MG63 (cell line): ENCODE measurements at regions not wholly inside any gene's neighbourhood (a gene's known extent, or its start where the extent isn't known, plus 50 kb on each side); places are given as distances from the start of the nearest gene placed in this dataset.
A peak's percentile ranks its signal among the peaks of the same experiment; 100 is the strongest.

Experiments
- DNase-seq: peaks from one replicate; pipeline ENCODE4 v3.0.0-alpha.2; 2020
- H3K27me3 ChIP-seq: fragments of 250-450 bp; sonication (Bioruptor Pico); 2 replicates; pipeline ENCODE4 v1.5.1; 2020; ENCODE audit warnings: mild to moderate bottlenecking, moderate library complexity
- H3K36me3 ChIP-seq: fragments of 250-450 bp; sonication (Bioruptor Pico); 2 replicates; pipeline ENCODE4 v1.5.1; 2020; ENCODE audit warnings: mild to moderate bottlenecking, moderate library complexity
- H3K4me3 ChIP-seq: fragments of 250-450 bp; sonication (Bioruptor Pico); 2 replicates; pipeline ENCODE4 v1.5.1; 2020; ENCODE audit warnings: mild to moderate bottlenecking, moderate library complexity
- H3K9me3 ChIP-seq: fragments of 250-450 bp; sonication (Bioruptor Pico); 2 replicates; pipeline ENCODE4 v1.5.1; 2020; ENCODE audit warnings: mild to moderate bottlenecking, moderate library complexity

DNA sequence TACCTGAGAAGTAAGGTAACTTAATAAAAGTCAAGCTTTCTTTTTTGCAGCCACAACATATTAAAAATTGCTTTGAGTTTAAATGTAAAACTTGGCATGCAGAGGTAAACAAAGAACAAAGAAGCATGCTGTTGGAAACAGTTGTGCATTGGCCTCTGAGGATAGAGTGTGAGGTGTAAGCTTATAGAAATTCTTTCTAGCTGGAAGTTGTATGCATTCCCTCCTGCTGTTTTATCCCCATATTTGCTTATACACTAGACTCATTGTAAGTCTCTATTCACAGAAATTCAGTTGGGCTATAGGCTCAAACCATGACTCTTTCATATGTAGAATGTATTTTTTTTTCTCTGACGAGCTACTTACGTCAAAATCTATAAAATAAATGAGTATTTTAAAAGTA, 316.3 kb downstream of the SLC6A15 start:
- no peaks in the 10 kb centered on the region for H3K9me3 ChIP-seq
- H3K4me3 ChIP-seq = no peak overlapping the region
- no peaks in the 10 kb centered on the region for H3K27me3 ChIP-seq
- no peak for DNase-seq
- H3K36me3 ChIP-seq = no peaks in the 10 kb centered on the region

DNA sequence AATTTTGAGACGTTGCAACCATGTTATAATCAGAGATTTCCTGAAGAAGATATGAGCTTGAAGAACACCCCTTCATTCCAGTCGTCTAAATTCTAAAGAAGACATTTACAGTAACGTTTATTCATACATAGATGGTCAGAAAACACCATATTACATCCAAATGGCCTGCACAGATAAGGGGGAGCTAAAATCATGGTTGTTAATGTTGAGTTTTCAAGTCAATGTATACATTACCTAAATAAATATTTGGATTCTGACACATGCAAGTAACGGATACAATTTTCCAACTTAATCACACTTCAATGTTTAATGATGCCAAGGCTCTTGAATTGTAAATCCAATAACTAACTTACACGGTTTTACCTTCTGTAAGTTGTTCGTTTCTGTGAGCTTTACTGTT, 318.4 kb downstream of the SLC6A15 start:
- Histone ChIP-seq H3K4me3 (no peak overlapping the region), H3K36me3 (no peaks in the 10 kb centered on the region), H3K27me3 (no peaks in the 10 kb centered on the region)

DNA sequence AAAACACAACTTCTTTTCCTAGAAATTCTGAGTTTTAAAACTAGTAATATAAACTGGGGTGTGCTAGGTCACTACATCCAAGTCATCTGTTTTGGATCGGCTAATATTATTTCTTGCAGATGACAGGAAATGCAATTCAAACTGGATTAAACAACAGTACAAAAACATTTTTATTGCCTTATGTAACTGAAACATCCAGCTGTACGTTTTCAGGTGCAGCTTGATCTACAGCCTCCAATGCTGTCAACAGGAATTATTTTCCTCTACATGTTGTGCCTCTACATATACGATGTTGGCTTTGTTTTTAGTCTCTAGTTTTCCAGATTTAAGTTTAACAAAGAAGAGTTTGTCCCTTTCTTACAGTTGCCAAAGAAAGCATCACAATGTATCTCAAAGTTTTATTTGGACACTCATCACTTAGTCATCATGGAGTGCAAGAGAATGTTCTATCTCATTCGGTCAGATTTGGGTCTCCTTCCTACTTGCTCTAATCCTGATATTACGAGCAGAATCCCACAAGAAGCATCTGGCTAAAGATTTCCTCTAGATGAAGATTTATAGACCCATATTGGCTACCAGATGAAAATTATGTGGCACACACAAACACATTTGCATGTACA, 326.7 kb downstream of the SLC6A15 start:
- Histone ChIP-seq H3K4me3 (no peak overlapping the region), H3K36me3 (no peaks in the 10 kb centered on the region), H3K27me3 (no peaks in the 10 kb centered on the region), H3K9me3 (no peaks in the 10 kb centered on the region; the same call in 1 of the 2 replicates)
- DNase-seq = no peak

More for the DNA sequence above, 318.4 kb downstream of the SLC6A15 start:
- H3K9me3 ChIP-seq = no peaks in the 10 kb centered on the region; the same call in 1 of the 2 replicates
- DNase-seq = no peak

DNA sequence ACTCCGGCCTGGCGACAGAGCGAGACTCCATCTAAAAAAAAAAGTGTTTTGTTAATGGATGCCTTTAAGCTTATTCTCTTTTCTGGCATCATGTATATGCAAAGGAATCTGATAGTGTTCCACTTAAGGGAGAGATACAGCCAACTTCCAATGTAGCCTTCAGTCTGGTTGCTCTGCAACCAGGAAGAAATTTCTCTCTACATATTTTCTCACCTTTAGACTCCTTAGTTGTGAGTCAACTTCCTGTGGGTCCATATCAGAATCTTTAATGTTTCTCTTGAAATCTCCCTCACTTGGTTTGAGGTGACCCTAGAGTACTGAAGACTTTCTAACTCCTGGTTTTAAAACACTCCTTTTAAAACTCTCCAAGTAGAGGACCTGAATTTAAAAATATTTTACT, 340.4 kb downstream of the SLC6A15 start:
- Histone ChIP-seq H3K36me3 (no peaks in the 10 kb centered on the region), H3K9me3 (no peaks in the 10 kb centered on the region), H3K4me3 (no peak overlapping the region), H3K27me3 (no peaks in the 10 kb centered on the region)
- DNase-seq = no peak

DNA sequence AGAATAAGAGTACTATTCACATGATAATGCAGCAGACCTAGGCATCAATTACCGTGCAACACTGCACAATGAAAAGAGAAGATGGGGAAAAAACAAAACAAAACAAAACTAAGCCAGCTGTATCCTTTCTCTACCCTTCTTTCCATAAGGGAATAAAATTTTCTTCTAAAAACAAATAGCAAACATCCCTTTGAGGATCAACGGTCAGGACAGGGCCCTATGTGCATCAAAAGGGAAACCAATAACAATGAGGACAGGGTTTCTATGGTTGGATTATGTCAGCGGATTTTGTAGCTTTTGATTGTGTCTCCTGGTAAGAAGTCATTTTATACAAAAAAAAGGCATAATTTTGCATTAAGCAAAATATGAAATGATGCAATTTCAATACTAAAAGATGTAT, 350.3 kb downstream of the SLC6A15 start:
- no peak for DNase-seq
- H3K4me3 ChIP-seq = no peak overlapping the region
- H3K27me3 ChIP-seq = no peaks in the 10 kb centered on the region
- no peaks in the 10 kb centered on the region for H3K36me3 ChIP-seq
- H3K9me3 ChIP-seq = no peaks in the 10 kb centered on the region

DNA sequence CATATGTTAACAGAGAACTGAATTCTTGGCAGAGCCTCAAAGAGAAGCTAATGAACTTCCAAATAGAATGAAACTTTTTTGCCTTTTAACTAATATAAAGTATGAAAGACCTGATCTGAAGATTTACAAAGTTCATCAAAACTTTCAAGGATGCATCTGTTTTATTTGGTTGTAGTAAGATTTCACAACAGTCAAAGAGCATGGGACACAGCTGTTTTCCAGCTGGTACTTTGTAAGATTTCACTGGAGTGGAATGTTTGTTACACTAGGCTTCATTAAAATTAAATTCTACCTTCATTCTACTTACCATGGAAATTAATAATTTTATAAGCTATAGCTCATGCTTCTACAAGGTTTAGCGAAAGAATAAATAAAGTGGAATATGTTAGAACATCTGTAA, 351.2 kb downstream of the SLC6A15 start:
- Histone ChIP-seq H3K27me3 (no peaks in the 10 kb centered on the region), H3K4me3 (no peak overlapping the region), H3K9me3 (no peaks in the 10 kb centered on the region), H3K36me3 (no peaks in the 10 kb centered on the region)
- DNase-seq = no peak

DNA sequence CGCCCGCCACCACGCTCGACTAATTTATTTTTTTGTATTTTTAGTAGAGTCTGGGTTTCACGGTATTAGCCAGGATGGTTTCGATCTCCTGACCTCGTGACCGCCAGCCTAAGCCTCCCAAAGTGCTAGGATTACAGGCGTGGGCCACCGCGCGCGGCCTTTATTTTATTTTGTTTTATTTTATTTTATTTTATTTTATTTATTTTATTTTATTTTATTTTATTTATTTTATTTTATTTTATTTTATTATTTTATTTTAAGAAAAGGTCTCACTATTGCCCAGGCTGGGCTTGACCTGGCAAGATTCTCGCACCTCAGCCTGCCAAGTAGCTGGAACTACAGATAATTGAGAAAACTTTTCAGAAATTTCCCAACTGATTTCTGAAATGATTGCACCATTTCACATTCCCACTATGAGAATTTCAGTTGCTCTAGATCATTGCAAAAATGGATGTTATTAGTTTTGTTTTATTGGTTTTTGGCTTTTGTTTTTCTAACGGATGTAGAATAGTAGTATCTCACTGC, 358.3 kb downstream of the SLC6A15 start:
- H3K9me3 ChIP-seq = no peaks in the 10 kb centered on the region
- no peaks in the 10 kb centered on the region for H3K36me3 ChIP-seq
- H3K27me3 ChIP-seq = no peaks in the 10 kb centered on the region
- H3K4me3 ChIP-seq = no peak overlapping the region
- DNase-seq = no peak

DNA sequence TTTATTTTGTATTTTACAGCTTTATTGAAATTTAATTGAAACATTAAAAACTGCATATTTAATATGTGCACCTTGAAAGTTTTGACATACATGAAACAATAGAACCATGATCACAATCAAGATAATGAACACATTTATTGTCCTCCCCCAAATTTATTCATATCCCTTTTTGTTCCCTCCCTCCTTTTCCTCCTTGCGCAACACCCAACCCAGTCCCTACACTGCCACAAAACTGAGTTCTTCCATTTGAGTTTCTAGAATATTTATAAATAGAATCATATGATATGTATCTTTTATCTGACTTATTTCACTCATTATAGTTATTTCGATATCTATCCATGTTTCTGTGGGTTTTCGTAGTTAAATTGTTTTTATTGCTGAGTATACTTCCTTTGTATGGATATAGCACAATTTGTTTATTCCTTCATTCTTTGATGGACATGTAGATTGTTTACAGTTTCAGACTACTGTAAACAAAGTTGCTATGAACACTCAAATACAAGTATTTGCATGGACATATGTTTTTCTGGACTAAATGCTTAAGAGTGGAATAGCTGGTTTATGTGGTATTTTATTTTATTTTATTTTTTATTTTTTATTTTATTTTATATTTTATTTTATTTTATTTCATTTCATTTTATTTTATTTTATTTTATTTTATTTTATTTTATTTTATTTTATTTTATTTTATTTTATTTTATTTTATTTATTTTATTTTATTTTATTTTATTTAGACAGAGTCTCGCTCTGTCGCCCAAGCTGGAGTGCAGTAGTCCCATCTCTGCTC, 359.1 kb downstream of the SLC6A15 start:
- no peak for DNase-seq

DNA sequence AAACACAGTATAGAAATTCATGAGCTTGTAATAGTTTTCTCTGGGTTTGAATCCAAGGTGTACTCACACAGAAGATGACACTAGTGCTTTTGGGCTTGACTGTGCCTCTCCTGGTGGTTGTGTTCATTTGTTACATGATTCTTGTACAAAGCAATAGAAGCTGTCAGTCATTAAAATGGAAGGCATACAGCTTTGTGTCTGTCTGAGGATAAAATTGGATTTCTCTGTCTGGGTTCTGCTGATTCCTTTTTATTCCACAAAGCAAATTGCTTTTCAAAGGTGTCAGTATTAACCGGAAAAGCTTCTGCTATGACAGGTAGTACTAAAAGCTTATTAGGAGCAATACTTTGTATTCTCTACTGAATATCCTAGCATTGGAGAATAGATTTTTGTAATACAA, 361.2 kb downstream of the SLC6A15 start:
- no peak for DNase-seq

More for the DNA sequence above, 359.1 kb downstream of the SLC6A15 start:
- Histone ChIP-seq H3K4me3 (no peak overlapping the region), H3K36me3 (no peaks in the 10 kb centered on the region), H3K9me3 (no peaks in the 10 kb centered on the region), H3K27me3 (no peaks in the 10 kb centered on the region)

DNA sequence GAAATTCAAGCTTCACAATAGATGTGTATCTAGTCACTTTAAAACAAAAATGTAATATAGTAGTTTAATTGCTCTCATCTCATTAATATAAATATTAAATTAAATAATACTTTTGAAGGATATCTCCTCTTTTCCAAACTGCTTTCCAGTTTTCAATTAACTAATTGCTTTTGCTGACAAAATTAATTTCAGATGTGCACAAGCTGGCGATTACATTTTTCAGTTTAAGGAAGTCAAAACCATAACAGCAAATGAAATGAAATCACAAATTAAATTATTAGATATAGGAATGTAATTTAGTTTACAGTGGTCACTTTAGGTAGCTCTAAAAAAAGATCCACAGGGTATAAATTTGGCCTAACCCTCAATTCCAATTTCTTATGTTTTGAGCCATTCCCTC, 362.1 kb downstream of the SLC6A15 start:
- no peaks in the 10 kb centered on the region for H3K36me3 ChIP-seq
- no peak overlapping the region for H3K4me3 ChIP-seq
- no peaks in the 10 kb centered on the region for H3K27me3 ChIP-seq
- no peak for DNase-seq
- no peaks in the 10 kb centered on the region for H3K9me3 ChIP-seq

More for the DNA sequence above, 361.2 kb downstream of the SLC6A15 start:
- Histone ChIP-seq H3K9me3 (no peaks in the 10 kb centered on the region), H3K27me3 (no peaks in the 10 kb centered on the region), H3K36me3 (no peaks in the 10 kb centered on the region), H3K4me3 (no peak overlapping the region)

DNA sequence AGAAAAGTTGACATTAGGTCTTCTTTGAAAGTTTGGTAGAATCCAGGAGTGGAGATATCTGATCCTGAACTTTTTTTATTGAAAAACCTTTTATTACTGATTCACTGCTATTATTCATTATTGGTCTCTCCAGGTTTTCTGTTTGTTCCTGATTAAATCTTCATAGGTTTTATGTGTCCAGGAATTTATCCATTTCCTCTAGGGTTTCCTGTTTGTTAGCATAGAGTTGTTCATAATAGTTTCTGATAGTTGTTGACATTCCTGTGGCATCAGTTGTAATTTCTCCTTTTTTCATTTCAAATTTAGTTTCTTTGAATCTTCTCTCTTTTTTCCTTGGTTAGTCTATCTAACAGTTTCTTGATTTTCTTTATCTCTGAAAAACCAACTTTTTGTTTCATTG, 370.3 kb downstream of the SLC6A15 start:
- DNase-seq = no peak
- no peak overlapping the region for H3K4me3 ChIP-seq
- H3K9me3 ChIP-seq = no peaks in the 10 kb centered on the region
- H3K27me3 ChIP-seq = no peaks in the 10 kb centered on the region
- no peaks in the 10 kb centered on the region for H3K36me3 ChIP-seq

DNA sequence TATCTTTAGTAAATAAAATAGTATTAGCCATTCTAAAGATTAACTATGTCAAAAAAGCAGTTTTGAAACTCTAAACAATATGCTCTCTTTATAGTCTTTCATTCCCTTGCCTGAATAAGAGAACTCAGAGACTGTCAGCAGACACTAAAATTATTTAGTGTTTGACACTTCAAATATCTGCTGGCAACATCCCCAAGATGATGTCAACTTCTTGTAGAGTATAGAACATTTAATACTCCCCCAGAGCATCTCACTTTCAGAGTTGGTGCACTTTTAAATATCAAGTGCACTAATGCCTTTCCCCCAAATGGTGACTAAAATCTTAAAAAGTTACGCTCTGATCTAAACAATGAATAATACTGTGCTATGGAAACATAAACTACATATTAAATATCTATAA, 374.9 kb downstream of the SLC6A15 start:
- no peaks in the 10 kb centered on the region for H3K27me3 ChIP-seq
- H3K4me3 ChIP-seq = no peak overlapping the region
- no peaks in the 10 kb centered on the region for H3K36me3 ChIP-seq
- no peak for DNase-seq
- H3K9me3 ChIP-seq = no peaks in the 10 kb centered on the region

DNA sequence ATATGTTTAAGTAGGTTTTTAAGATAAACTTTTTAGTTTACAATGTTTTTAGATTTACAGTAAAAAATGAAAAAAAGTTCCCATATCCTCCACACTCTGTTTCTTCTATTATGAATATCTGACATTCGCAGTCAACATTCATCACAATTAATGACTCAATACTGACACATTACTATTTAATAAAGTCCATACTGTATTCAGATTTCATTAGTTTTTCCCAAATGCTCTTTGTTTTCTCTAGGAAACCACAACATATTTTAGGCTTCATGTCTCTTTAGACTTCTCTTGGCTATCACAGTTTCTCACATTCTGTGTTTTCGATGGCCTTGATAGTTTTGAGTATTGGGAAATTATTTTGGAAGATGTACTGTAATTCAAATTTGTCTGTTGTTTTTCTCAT, 399.8 kb downstream of the SLC6A15 start:
- no peak for DNase-seq
- Histone ChIP-seq H3K36me3 (no peaks in the 10 kb centered on the region), H3K27me3 (no peaks in the 10 kb centered on the region), H3K9me3 (no peaks in the 10 kb centered on the region), H3K4me3 (no peak overlapping the region)

DNA sequence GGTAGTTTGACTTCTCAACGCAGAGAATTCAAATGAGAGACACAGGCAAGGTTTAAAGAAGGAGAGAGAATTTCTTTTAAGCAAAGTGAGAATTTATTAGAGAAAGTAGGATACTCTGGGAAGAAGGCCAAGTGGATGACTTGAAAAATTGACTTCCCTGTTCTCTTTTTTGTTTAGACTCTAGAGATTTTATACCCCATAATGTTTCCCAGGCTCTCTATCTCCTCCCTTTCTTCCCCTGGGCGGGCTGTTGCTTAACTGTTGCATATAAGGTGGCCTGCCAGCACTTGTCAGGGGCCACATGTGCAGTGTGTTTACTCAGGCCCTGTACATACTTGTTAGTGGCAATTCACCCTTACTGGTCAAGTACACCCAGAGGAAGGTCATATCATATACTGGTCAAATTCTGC, 403.7 kb downstream of the SLC6A15 start:
- H3K4me3 ChIP-seq = no peak overlapping the region

DNA sequence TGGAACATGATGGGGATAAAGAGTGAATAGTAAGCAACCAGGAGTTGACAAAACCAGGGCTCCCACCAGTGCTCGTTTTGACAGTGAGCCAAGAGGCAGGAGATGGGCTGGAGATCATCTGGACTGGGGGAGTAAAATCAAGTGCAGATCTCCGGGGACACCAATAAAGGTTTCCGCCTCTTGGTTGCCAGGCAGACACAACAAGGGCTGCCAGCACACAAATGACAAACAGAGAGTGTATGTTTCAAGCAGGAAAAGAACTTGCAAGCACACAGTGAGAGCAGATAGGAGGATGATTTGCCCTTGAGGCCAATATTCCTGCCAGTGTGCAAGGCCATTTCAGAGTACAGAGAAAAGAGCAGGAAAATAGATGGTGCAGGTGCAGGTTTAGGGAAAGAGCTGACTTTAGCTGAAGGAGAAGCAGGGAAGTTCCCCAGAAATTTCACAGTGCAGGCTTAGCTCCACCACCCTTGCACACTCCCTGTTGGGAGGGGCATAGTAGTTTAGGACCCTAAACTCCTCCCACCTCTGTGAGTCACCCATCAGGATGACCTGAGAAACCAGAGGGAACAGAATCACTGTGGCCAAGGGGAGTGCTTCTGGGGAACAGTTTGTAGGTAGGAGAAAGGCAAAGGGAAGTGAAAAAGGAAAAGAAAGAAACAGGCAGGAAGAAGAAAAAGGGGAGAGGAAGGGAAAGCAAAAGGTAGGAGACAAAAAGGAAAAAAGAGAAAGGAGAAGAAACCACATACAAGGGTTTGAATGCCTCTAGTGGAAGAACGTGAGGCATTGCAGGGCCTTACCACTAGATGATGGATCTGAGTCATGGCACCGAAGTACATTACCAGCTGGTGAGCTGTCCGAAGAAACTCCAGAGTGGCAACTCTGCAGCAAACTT, 404.4 kb downstream of the SLC6A15 start:
- DNase-seq = peak; percentile 62
- H3K27me3 ChIP-seq = no peaks in the 10 kb centered on the region
- H3K36me3 ChIP-seq = no peaks in the 10 kb centered on the region
- no peaks in the 10 kb centered on the region for H3K9me3 ChIP-seq
- H3K4me3 ChIP-seq = no peak overlapping the region

More for the DNA sequence above, 403.7 kb downstream of the SLC6A15 start:
- no peaks in the 10 kb centered on the region for H3K9me3 ChIP-seq
- no peak for DNase-seq
- H3K36me3 ChIP-seq = no peaks in the 10 kb centered on the region
- no peaks in the 10 kb centered on the region for H3K27me3 ChIP-seq

DNA sequence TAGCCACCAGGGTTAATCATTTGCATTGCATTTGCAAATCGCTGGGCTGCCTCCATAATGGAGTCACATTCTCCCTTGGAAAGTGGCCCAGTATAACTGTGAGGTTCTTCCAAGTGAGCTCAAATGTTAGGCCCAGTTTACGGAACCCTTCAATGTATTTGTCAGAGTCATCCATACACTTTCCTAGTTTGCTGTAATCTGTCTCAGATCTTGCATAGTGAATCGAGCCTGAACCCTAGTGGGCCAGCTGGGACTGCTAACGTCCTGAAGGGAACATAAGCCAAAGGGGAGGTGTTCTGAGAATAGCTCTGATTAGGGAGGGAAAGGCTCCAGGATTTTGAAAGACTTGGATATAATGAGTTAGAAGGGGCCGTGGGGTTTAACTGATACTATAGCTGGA, 406.3 kb downstream of the SLC6A15 start:
- H3K9me3 ChIP-seq = no peaks in the 10 kb centered on the region
- H3K36me3 ChIP-seq = no peaks in the 10 kb centered on the region
- H3K27me3 ChIP-seq = no peaks in the 10 kb centered on the region
- no peak for DNase-seq
- no peak overlapping the region for H3K4me3 ChIP-seq
